HG03066 (cell line): ENCODE measurements at regions not wholly inside any gene's neighbourhood (a gene's known extent, or its start where the extent isn't known, plus 50 kb on each side); places are given as distances from the start of the nearest gene placed in this dataset.

Source experiments
- ATAC-seq: cut with Tn5 transposase; IDR thresholded peaks from one replicate; pipeline ENCODE4 v1.9.1; 2021; ENCODE audit warnings: low read depth; ENCODE audit not compliant: unreplicated experiment

DNA sequence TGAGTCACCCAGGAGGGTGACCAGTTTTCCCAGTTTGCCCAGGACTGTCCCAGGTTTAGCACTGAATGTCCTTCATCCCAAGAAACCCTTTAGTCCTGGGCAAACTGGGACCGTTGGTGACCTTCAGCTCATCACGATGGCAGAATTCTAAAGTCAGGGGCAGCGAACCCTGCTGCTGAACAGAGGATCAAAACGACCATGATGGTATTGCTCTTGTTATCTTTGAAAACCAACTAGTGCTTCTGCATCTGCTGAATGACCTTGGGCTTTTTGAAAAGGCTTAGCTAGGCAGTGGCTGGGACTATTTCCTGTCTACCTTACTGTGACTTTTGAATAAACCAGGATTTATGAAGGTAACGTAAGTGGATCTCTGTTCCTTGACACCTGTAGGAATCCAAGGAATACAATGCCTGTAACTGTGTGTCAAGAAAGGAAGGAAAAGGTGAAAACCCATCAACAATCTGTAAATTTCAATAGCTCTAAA lies 281.9 kb downstream of the SOX9 start:
- no peak for ATAC-seq

DNA sequence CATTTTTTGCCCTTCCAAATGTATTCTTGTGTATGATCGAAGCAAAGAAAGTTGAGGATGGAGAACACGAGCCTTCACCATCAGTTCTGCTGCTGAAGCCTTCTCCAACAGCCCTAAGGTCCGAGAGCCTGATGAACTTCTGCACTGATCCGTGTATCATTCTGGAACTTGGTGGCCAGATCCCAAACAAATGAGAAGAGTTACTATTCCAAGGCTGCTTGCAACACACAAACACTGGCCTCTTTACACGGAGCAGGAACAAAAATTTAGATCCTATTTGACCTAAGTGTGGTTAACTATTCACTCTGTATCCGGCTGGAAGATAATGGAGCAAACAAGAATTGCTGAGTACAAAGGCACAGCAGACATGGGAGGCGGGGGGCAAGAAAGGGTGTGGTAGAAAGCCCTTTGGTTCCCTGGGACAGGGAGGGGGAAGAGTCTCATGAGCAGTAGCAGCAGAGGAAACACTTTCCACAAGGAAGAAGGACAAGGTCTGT lies 282.9 kb downstream of the SOX9 start:
- no peak for ATAC-seq

DNA sequence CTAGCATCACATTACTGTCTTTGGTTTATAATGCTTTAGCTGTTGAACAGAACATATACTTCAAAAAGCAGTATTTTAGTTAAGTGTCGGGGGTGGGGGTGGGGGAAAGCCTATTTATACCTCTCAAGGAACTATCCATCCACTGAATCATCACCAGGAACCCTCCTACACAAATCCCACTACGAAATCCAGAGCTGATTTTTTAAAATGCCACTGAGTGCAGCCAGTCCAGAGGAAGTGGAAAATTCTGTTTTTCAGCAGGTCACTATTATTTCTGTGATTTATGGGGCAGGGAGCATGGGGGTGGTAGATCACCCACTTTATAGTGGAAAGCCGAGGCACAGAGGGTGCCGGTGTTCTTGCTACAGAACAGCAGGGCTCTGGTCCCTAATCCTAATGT lies 284.1 kb downstream of the SOX9 start:
- no peak for ATAC-seq

DNA sequence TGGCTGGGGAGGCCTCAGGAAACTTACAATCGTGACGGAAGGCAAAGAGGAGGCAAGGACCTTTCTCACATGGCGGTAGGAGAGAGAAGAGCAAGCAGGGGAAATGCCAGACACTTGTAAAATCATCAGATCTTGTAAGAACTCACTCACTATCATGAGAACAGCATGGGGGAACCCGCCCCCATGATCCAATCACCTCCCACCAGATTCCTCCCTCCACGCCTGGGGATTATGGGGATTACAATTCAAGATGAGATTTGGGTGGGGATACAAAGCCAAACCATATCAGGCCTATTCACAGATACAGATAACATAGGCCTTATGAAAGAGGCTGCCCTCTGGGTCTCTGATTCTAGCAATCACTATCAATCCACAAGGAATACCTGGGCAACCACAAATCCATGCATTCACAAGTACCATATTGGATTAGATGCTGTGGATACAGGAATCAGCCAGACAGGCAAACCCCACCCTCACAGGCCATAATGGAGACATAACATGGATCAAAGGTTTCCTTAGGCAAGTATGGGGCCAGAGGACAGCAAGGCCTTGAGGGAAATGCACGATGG lies 284.9 kb downstream of the SOX9 start:
- no peak for ATAC-seq

GRCh38 chr17:72406498-72406897 lies 285.7 kb downstream of the SOX9 start:
- no peak for ATAC-seq

- ATAC-seq, result peak; percentile 64
Observed at GRCh38 chr17:72407336-72407909, 286.6 kb downstream of the SOX9 start.

DNA sequence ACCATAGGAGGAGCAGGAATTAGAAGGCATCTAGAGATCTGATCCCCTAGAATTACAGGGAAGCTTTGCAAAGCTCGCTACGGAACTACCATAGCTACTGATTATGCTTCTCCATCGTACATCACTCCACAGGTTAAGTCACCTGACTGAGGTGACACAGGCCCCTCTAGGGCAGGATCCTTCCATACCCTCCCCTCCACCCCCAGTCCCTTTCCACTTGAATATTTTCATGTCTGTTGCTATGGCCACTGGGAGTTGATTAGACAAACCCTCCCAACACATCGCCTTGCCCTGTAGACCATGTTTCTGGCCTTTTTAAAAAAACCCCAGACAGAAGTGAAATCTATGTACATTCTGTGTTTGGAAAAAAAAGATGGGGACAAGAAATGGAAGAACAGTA lies 287.1 kb downstream of the SOX9 start:
- no peak for ATAC-seq

DNA sequence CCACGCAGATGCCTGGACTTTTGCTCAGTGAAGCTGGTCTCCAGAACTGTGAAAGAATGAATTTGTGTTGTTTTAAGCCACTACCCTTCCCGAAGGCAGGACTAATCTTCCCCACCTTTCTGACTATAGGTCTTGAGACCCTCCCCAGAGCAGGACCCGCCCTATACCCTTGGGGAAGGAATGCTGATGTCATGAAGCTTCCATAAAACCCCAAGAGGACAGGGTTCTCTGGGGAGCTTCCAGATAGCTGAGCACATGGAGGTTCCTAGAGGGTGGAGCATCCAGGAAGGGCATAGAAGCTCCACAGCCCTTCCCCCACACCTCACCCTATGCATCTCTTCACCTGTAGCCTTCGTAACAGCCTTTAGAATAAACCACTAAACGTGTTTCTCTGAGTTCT lies 287.8 kb downstream of the SOX9 start:
- ATAC-seq, result no peak

- no peak for ATAC-seq
Observed at GRCh38 chr17:72409405-72410002, 288.7 kb downstream of the SOX9 start.

- ATAC-seq, result no peak
Observed at GRCh38 chr17:72411124-72411563, 290.3 kb downstream of the SOX9 start.

- no peak for ATAC-seq
Observed at GRCh38 chr17:72412650-72413076, 291.8 kb downstream of the SOX9 start.

DNA sequence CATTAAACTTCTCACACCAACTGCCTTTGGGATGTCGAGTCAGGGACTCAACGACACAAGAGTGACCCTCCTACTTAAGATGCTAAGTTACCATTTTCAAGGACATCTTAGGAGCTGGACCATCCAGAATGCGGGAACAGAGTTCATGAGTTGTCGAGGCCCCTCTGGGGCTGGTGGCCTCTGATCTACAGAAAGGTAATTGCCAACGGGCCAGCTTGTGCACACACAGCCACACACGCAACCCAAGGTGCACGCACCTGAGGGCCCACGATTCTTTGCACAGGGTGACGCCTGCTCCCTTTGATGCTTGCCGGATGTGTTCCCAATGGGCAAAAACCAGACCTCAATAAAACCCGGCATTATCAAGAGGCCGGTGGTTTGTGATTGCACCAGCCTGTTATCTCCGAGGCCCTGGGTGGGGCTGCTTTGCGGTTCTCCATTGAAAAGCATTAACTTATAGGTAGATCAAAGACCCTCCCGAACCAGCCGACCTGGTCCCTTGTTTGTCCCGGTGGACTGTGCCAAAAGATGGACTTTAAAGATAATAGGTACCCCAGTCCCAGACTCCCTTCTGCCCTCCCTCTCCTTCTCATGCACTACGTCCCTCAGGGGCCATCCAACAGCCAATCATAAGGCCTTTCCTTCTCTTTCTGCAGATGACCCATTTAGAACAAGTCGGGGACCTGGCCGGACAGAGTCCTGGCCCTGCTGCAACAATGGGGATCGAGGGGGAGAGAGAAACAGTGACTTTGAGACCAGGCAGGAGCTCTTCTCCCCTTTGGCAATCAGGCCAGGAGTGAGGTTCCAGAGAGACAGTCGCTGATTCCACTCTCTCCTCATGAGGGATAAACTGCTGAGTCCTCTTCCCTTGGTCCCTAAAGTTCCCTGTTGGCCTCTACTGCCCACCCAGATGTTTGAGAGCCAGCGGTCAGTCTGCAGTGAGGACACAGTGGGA lies 292.5 kb downstream of the SOX9 start:
- ATAC-seq, result no peak

DNA sequence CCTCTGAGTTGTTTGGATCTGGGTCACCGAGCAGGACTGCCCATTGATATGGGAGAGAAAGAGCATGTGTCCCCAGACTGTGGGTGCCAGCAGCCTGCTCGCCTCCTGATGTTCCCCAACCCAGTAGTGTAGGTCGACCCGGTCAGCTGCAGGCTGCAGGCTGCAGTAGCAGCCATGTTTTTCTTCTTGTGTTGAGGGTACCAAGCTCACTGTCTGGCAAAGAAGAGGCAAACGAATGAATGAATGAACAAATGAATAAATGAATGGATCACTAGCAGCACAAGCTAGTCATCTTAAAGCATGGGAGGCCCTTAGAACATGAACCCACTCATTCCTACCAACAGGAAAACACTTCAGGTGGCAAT lies 293.2 kb downstream of the SOX9 start:
- ATAC-seq, result no peak

GRCh38 chr17:72414967-72415853 lies 294.4 kb downstream of the SOX9 start:
- no peak for ATAC-seq

GRCh38 chr17:72416054-72416675 lies 295.3 kb downstream of the SOX9 start:
- no peak for ATAC-seq

- no peak for ATAC-seq
Observed at GRCh38 chr17:72416905-72417304, 296.1 kb downstream of the SOX9 start.

DNA sequence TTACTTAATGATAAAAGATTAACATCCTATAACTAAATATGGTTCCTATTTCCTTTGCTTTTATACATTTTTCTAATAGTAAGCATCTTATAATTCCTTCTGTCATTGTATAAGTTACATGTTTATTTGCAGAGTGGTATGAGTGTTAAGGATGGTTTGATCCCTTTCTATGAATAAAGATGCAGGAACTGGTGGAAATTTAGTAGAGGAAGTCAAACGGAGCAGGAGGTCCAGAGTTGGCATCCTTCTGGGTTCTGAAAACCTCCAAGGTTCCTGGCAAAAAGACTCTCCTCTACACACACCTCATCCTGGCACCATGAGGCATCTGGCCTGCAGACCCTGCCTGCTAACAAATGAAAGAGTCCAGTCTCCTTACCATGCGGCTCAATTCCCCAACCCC lies 296.8 kb downstream of the SOX9 start:
- ATAC-seq, result no peak

- peak; percentile 45 for ATAC-seq
Observed at GRCh38 chr17:72419866-72420774, 299.3 kb downstream of the SOX9 start.

GRCh38 chr17:72420775-72421127 lies 299.9 kb downstream of the SOX9 start:
- no peak for ATAC-seq
